ENCODE measurements at regions not wholly inside any gene's neighbourhood (a gene's known extent, or its start where the extent isn't known, plus 50 kb on each side); places are given as distances from the start of the nearest gene placed in this dataset.

- Histone ChIP-seq H3K4me3 (ENCODE audit: insufficient read depth, low read depth, low read length) (no peak overlapping the region), H3K4ac (ENCODE audit: low read depth, low read length) (no peak overlapping the region), H2AFZ (replicated peaks; ENCODE audit: low read length, poor library complexity) (no peak overlapping the region), H3K79me1 (ENCODE audit: low read depth in 1 of 2, low read length in 2 of 2) (no peaks in the 10 kb centered on the region), H3K9me1 (ENCODE audit: insufficient read depth, low read length) (no peaks in the 10 kb centered on the region), H3K4me1 (ENCODE audit: control insufficient read depth, insufficient read depth, low read length) (no peaks in the 10 kb centered on the region), H3K56ac (ENCODE audit: extremely low read depth, insufficient read depth, low read length) (no peak overlapping the region), H3K27me3 (ENCODE audit: control insufficient read depth, insufficient read depth, low read length) (no peaks in the 10 kb centered on the region), H3K18ac (ENCODE audit: low read depth, low read length) (no peak overlapping the region), H3K9ac (ENCODE audit: low read depth, low read length) (no peak overlapping the region), H3K27ac (ENCODE audit: insufficient read depth, low read length) (no peak overlapping the region), H2BK20ac (ENCODE audit: low read depth, low read length) (no peak overlapping the region), H3K9me3 (ENCODE audit: control insufficient read depth, insufficient read depth, low read length) (peaks cover 28% of the 10 kb centered on the region), H2BK120ac (ENCODE audit: low read depth, low read length) (no peak overlapping the region), H4K8ac (ENCODE audit: low read depth in 2 of 2, low read length in 2 of 2) (no peak overlapping the region), H2BK5ac (ENCODE audit: low read depth, low read length, poor library complexity, severe bottlenecking) (no peak overlapping the region), H4K20me1 (ENCODE audit: insufficient read depth, low read length) (no peaks in the 10 kb centered on the region), H3K36me3 (ENCODE audit: control insufficient read depth, insufficient read depth, low read length) (no peaks in the 10 kb centered on the region), H3K23ac (ENCODE audit: low read depth, low read length) (no peak overlapping the region), H2AK5ac (ENCODE audit: low read depth, low read length) (no peak overlapping the region), H2AK9ac (replicated peaks; ENCODE audit: low read depth, low read length, poor library complexity) (no peak overlapping the region), H4K5ac (ENCODE audit: low read depth, low read length) (no peak overlapping the region), H4K91ac (ENCODE audit: insufficient read depth, low read depth, low read length) (no peak overlapping the region), H3K14ac (replicated peaks; ENCODE audit: low read depth, low read length) (no peak overlapping the region), H3K4me2 (ENCODE audit: low read depth, low read length) (no peak overlapping the region), H2BK15ac (ENCODE audit: low read depth, low read length) (no peak overlapping the region)
- BruUV-seq (replicated peaks): no TSS peak
- WGBS, 2 experiments (ENCODE audit: extremely low coverage in 2 of 2, insufficient read length in 1 of 2): 90% methylated on average over 5 of the region's 20 CpGs; no CpG with 5 or more reads in 1 of the 2 experiments
- dilution Hi-C loops (cut with HindIII; ENCODE audit: low sequenced_read_pairs, unreplicated experiment): no loop called here
- intact Hi-C loops (cut with micrococcal nuclease): no loop called here
- in situ Hi-C loops (cut with MboI; ENCODE audit: low sequenced_read_pairs): no loop called here
- ChIA-PET CTCF (no interaction called here), POLR2A (ENCODE audit: unreplicated experiment) (no interaction called here)
- DNase-seq (no peak), ATAC-seq (ENCODE audit: low read depth) (no peak)
- no peak for TF ChIP-seq MAFK (IDR thresholded peaks at IDR 0.05; ENCODE audit: low read depth, low read length)
- no peak for TF ChIP-seq MXI1 (IDR thresholded peaks at IDR 0.05; ENCODE audit: borderline replicate concordance, low read depth, low read length)
- no peak for TF ChIP-seq CEBPB (IDR thresholded peaks at IDR 0.05; ENCODE audit: low read depth, low read length)
- TF ChIP-seq, protein P1, sequence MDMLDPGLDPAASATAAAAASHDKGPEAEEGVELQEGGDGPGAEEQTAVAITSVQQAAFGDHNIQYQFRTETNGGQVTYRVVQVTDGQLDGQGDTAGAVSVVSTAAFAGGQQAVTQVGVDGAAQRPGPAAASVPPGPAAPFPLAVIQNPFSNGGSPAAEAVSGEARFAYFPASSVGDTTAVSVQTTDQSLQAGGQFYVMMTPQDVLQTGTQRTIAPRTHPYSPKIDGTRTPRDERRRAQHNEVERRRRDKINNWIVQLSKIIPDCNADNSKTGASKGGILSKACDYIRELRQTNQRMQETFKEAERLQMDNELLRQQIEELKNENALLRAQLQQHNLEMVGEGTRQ (IDR thresholded peaks at IDR 0.05; ENCODE audit: low read depth, low read length): no peak
- TF ChIP-seq RAD21 (IDR thresholded peaks at IDR 0.05; ENCODE audit: low read length): no peak
- no peak for TF ChIP-seq CHD1 (IDR thresholded peaks at IDR 0.05; ENCODE audit: low read depth, low read length)
- no peak for TF ChIP-seq RFX5 (IDR thresholded peaks at IDR 0.05; ENCODE audit: low read depth, low read length)
Measured at GRCh38 chr5:63563008-63563917, 399.0 kb downstream of the HTR1A start.

All from IMR-90 (cell line).